ENCODE measurements at regions not wholly inside any gene's neighbourhood (a gene's known extent, or its start where the extent isn't known, plus 50 kb on each side); places are given as distances from the start of the nearest gene placed in this dataset.

- no peaks in the 10 kb centered on the region for H3K27me3 ChIP-seq (ENCODE audit: insufficient read depth, poor library complexity, severe bottlenecking)
- H3K4me1 ChIP-seq (ENCODE audit: insufficient read depth, poor library complexity, severe bottlenecking) = no peaks in the 10 kb centered on the region
- no peak for TF ChIP-seq CTCF (IDR thresholded peaks at IDR 0.05; ENCODE audit: poor library complexity, severe bottlenecking)
- no peak overlapping the region for H3K4me3 ChIP-seq (ENCODE audit: severe bottlenecking)
- H3K9me3 ChIP-seq (ENCODE audit: severe bottlenecking) = no peaks in the 10 kb centered on the region
- no peak overlapping the region for H3K27ac ChIP-seq (ENCODE audit: poor library complexity, severe bottlenecking)
- ATAC-seq (ENCODE audit: low read depth) = no peak
- H3K36me3 ChIP-seq (ENCODE audit: low read depth) = no peaks in the 10 kb centered on the region
- DNase-seq (ENCODE audit: low spot score) = no peak
These were observed 617.0 kb downstream of the PYDC2 start for GRCh38 chr3:192077795-192078497.

DNA sequence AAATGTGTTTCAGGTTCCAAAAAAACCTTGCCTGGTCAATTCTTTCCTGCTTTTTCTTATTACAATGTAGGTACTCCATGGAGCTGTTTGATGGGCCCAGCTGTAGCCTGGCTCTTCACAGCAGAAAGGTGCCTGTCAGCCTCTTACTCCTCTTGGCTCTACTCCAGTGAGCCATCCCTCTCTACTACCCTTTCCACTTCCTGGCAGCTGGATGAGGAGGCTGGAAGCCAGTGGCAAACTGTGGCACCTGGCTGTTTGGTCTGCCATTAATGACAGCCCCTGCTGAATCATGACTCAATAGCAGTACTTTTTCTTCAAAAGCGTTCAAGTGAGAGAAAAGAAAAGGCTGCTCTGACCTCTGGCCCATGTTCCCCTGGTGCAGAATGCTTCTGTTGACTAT, 618.1 kb downstream of the PYDC2 start:
- no peak for DNase-seq (ENCODE audit: low spot score)

DNA sequence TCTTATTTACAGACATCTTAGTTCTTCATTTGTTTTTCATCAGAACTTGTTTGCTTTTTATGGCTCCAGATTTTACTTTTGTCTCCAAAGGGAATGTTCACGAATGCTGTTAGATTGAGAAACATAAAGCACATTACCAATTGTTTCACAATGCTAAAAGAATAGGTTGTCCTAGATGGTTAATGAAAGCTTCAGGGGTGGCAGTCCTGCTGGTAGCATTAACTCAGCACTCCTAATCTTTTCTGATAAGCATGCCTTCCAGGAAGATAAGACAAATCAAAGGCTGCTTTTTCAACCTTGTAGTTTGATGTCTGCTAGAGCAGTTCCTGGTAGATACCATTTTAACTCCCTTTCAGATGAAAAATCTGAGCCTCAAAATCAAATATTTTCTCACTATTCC, 619.4 kb downstream of the PYDC2 start:
- H3K27me3 ChIP-seq (ENCODE audit: insufficient read depth, poor library complexity, severe bottlenecking) = no peaks in the 10 kb centered on the region
- no peak for TF ChIP-seq CTCF (IDR thresholded peaks at IDR 0.05; ENCODE audit: poor library complexity, severe bottlenecking)
- no peak overlapping the region for H3K4me3 ChIP-seq (ENCODE audit: severe bottlenecking)
- no peaks in the 10 kb centered on the region for H3K9me3 ChIP-seq (ENCODE audit: severe bottlenecking)
- no peak overlapping the region for H3K27ac ChIP-seq (ENCODE audit: poor library complexity, severe bottlenecking)
- ATAC-seq (ENCODE audit: low read depth) (no peak), DNase-seq (ENCODE audit: low spot score) (no peak)
- no peaks in the 10 kb centered on the region for H3K36me3 ChIP-seq (ENCODE audit: low read depth)
- H3K4me1 ChIP-seq (ENCODE audit: insufficient read depth, poor library complexity, severe bottlenecking) = no peaks in the 10 kb centered on the region

More for the DNA sequence above, 618.1 kb downstream of the PYDC2 start:
- no peak for TF ChIP-seq CTCF (IDR thresholded peaks at IDR 0.05; ENCODE audit: poor library complexity, severe bottlenecking)
- Histone ChIP-seq H3K27ac (ENCODE audit: poor library complexity, severe bottlenecking) (no peak overlapping the region), H3K4me1 (ENCODE audit: insufficient read depth, poor library complexity, severe bottlenecking) (no peaks in the 10 kb centered on the region), H3K9me3 (ENCODE audit: severe bottlenecking) (no peaks in the 10 kb centered on the region), H3K4me3 (ENCODE audit: severe bottlenecking) (no peak overlapping the region), H3K36me3 (ENCODE audit: low read depth) (no peaks in the 10 kb centered on the region), H3K27me3 (ENCODE audit: insufficient read depth, poor library complexity, severe bottlenecking) (no peaks in the 10 kb centered on the region)
- 0 out of 3 replicates have a peak, but pooled peaks have one; percentile 14 for ATAC-seq (ENCODE audit: low read depth)

- ATAC-seq (ENCODE audit: low read depth) (no peak), DNase-seq (ENCODE audit: low spot score) (no peak)
These were observed 622.0 kb downstream of the PYDC2 start for GRCh38 chr3:192082730-192083660.

More at GRCh38 chr3:192082730-192083660, 622.0 kb downstream of the PYDC2 start:
- Histone ChIP-seq H3K36me3 (ENCODE audit: low read depth) (no peaks in the 10 kb centered on the region), H3K27ac (ENCODE audit: poor library complexity, severe bottlenecking) (no peak overlapping the region), H3K27me3 (ENCODE audit: insufficient read depth, poor library complexity, severe bottlenecking) (no peaks in the 10 kb centered on the region), H3K4me1 (ENCODE audit: insufficient read depth, poor library complexity, severe bottlenecking) (no peaks in the 10 kb centered on the region), H3K9me3 (ENCODE audit: severe bottlenecking) (no peaks in the 10 kb centered on the region), H3K4me3 (ENCODE audit: severe bottlenecking) (no peak overlapping the region)
- TF ChIP-seq CTCF (IDR thresholded peaks at IDR 0.05; ENCODE audit: poor library complexity, severe bottlenecking) = no peak
